GM12872 (cell line): ENCODE measurements at regions not wholly inside any gene's neighbourhood (a gene's known extent, or its start where the extent isn't known, plus 50 kb on each side); places are given as distances from the start of the nearest gene placed in this dataset.

Source experiments
- CTCF ChIP-seq: IDR thresholded peaks from 3 replicates; pipeline ENCODE4 v1.5.1; 2011; ENCODE audit warnings: low read depth, mild to moderate bottlenecking, low read length, moderate library complexity; ENCODE audit not compliant: insufficient read depth

GRCh38 chr9:10961883-10962282 lies 349.1 kb upstream of the PTPRD start:
- no peak for TF ChIP-seq CTCF

- TF ChIP-seq CTCF = no peak
These were observed 370.4 kb upstream of the PTPRD start for GRCh38 chr9:10983251-10983650.

GRCh38 chr9:10999646-11000045 lies 386.8 kb upstream of the PTPRD start:
- no peak for TF ChIP-seq CTCF

- no peak for TF ChIP-seq CTCF
These were observed 388.7 kb upstream of the PTPRD start for GRCh38 chr9:11001546-11001945.

- TF ChIP-seq CTCF = no peak
These were observed 389.9 kb upstream of the PTPRD start for GRCh38 chr9:11002705-11003104.

- no peak for TF ChIP-seq CTCF
These were observed 391.0 kb upstream of the PTPRD start for GRCh38 chr9:11003836-11004235.

GRCh38 chr9:11011696-11012095 lies 398.9 kb upstream of the PTPRD start:
- no peak for TF ChIP-seq CTCF

- TF ChIP-seq CTCF = no peak
These were observed 403.3 kb upstream of the PTPRD start for GRCh38 chr9:11016081-11016480.
